DOHH2 (cell line): ENCODE measurements at regions not wholly inside any gene's neighbourhood (a gene's known extent, or its start where the extent isn't known, plus 50 kb on each side); places are given as distances from the start of the nearest gene placed in this dataset.

Experiments used
- H3F3A ChIP-seq: fragments of 200-600 bp; sonication (generic), shearing (Covaris generic); 2 replicates; pipeline ENCODE4 v1.6.0; 2016; ENCODE audit warnings: antibody characterized with exemption, mild to moderate bottlenecking; ENCODE audit not compliant: control insufficient read depth, insufficient read depth
- H3K27ac ChIP-seq: fragments of 200-600 bp; sonication (generic); 2 replicates; pipeline ENCODE4 v1.5.1; 2014; ENCODE audit warnings: low read depth, mild to moderate bottlenecking, low read length, moderate library complexity
- H3K27me3 ChIP-seq: fragments of 200-600 bp; sonication (generic); 2 replicates; pipeline ENCODE4 v1.6.1; 2014; ENCODE audit warnings: mild to moderate bottlenecking, low read length, mixed read lengths; ENCODE audit not compliant: control insufficient read depth
- H3K36me3 ChIP-seq: fragments of 200-600 bp; sonication (generic); 2 replicates; pipeline ENCODE4 v1.6.1; 2014; ENCODE audit warnings: mild to moderate bottlenecking, low read length, moderate library complexity, mixed read lengths; ENCODE audit not compliant: control insufficient read depth
- H3K4me1 ChIP-seq: fragments of 200-600 bp; sonication (generic); 2 replicates; pipeline ENCODE4 v1.6.1; 2014; ENCODE audit warnings: mild to moderate bottlenecking, low read length, mixed read lengths; ENCODE audit not compliant: control insufficient read depth
- H3K4me2 ChIP-seq: fragments of 200-600 bp; sonication (generic); 2 replicates; pipeline ENCODE4 v1.6.0; 2014; ENCODE audit warnings: mild to moderate bottlenecking, low read length, moderate library complexity
- H3K4me3 ChIP-seq: fragments of 200-600 bp; sonication (generic); 2 replicates; pipeline ENCODE4 v1.5.1; 2014; ENCODE audit warnings: mild to moderate bottlenecking, low read length, mixed read lengths
- H3K79me2 ChIP-seq: fragments of 200-600 bp; sonication (generic); 2 replicates; pipeline ENCODE4 v1.6.1; 2014; ENCODE audit warnings: mild to moderate bottlenecking, low read length, mixed read lengths; ENCODE audit not compliant: control insufficient read depth
- H3K9me2 ChIP-seq: fragments of 200-600 bp; sonication (generic); replicated peaks from 2 replicates; pipeline ENCODE4 v1.6.1; 2014; ENCODE audit warnings: mild to moderate bottlenecking, low read length, mixed read lengths; ENCODE audit not compliant: control insufficient read depth
- H3K9me3 ChIP-seq: fragments of 200-600 bp; sonication (generic); 2 replicates; pipeline ENCODE4 v1.6.1; 2014; ENCODE audit warnings: antibody characterized with exemption, low read length, mixed read lengths; ENCODE audit not compliant: control insufficient read depth, insufficient read depth
- H4K20me1 ChIP-seq: fragments of 200-600 bp; sonication (generic); 2 replicates; pipeline ENCODE4 v1.6.0; 2014; ENCODE audit warnings: low read depth, mild to moderate bottlenecking, antibody characterized with exemption, low read length, moderate library complexity; ENCODE audit not compliant: control insufficient read depth, insufficient read depth
- CTCF ChIP-seq: fragments of 200-600 bp; sonication (generic); IDR thresholded peaks from one replicate; pipeline ENCODE4 v1.5.1; 2014; ENCODE audit warnings: antibody characterized with exemption, mild to moderate bottlenecking, low read depth, low read length; ENCODE audit not compliant: poor library complexity, severe bottlenecking
- EZH2phosphoT487 ChIP-seq: fragments of 200-600 bp; sonication (generic); IDR thresholded peaks from 2 replicates; pipeline ENCODE4 v1.6.1; 2017; ENCODE audit warnings: borderline replicate concordance, mild to moderate bottlenecking, antibody characterized with exemption, low read length, moderate library complexity, mixed read lengths

GRCh38 chr1:219542828-219543518 lies 69.9 kb downstream of the ZC3H11B start:
- Histone ChIP-seq H3K9me2 (no peaks in the 10 kb centered on the region), H3F3A (no peaks in the 10 kb centered on the region), H3K27me3 (no peaks in the 10 kb centered on the region), H3K4me1 (no peaks in the 10 kb centered on the region), H3K4me2 (no peak overlapping the region), H3K27ac (no peak overlapping the region), H3K9me3 (no peaks in the 10 kb centered on the region), H4K20me1 (no peaks in the 10 kb centered on the region), H3K79me2 (no peaks in the 10 kb centered on the region), H3K36me3 (no peaks in the 10 kb centered on the region), H3K4me3 (no peak overlapping the region)
- TF ChIP-seq CTCF: no peak
- no peak for TF ChIP-seq EZH2phosphoT487

GRCh38 chr1:219541946-219542345 lies 71.0 kb downstream of the ZC3H11B start:
- H3K27me3 ChIP-seq: no peaks in the 10 kb centered on the region
- H3K27ac ChIP-seq: no peak overlapping the region
- H3K9me2 ChIP-seq: no peaks in the 10 kb centered on the region
- H3K9me3 ChIP-seq: no peaks in the 10 kb centered on the region
- no peaks in the 10 kb centered on the region for H3F3A ChIP-seq
- no peaks in the 10 kb centered on the region for H3K36me3 ChIP-seq
- no peaks in the 10 kb centered on the region for H3K4me1 ChIP-seq
- no peak overlapping the region for H3K4me2 ChIP-seq
- no peaks in the 10 kb centered on the region for H4K20me1 ChIP-seq
- TF ChIP-seq CTCF (no peak), EZH2phosphoT487 (no peak)
- H3K79me2 ChIP-seq: no peaks in the 10 kb centered on the region
- H3K4me3 ChIP-seq: no peak overlapping the region

- H3K36me3 ChIP-seq: no peaks in the 10 kb centered on the region
- H3K27me3 ChIP-seq: no peaks in the 10 kb centered on the region
- no peak for TF ChIP-seq EZH2phosphoT487
- no peak for TF ChIP-seq CTCF
- H4K20me1 ChIP-seq: no peaks in the 10 kb centered on the region
- H3K4me3 ChIP-seq: no peak overlapping the region
- no peaks in the 10 kb centered on the region for H3K9me2 ChIP-seq
- no peaks in the 10 kb centered on the region for H3K4me1 ChIP-seq
- no peak overlapping the region for H3K27ac ChIP-seq
- H3F3A ChIP-seq: no peaks in the 10 kb centered on the region
- H3K4me2 ChIP-seq: no peak overlapping the region
- H3K9me3 ChIP-seq: no peaks in the 10 kb centered on the region
- no peaks in the 10 kb centered on the region for H3K79me2 ChIP-seq
These were observed 73.2 kb downstream of the ZC3H11B start for GRCh38 chr1:219539645-219540254.
